ENCODE measurements at regions not wholly inside any gene's neighbourhood (a gene's known extent, or its start where the extent isn't known, plus 50 kb on each side); places are given as distances from the start of the nearest gene placed in this dataset.

- Histone ChIP-seq H3K36me3 (no peaks in the 10 kb centered on the region), H3K27me3 (no peaks in the 10 kb centered on the region), H3K27ac (replicated peaks in 1 of 4) (peak overlapping the region in 2 of 4 donors; percentile 32 to 40), H3K9me3 (no peaks in the 10 kb centered on the region), H3K4me3 (no peak overlapping the region), H3K4me1 (peaks cover 14 to 73% (median 52%) of the 10 kb centered on the region in 4 donors)
- intact Hi-C loops (cut with DNase I), result no loop called here
- no peak for TF ChIP-seq POLR2AphosphoS5 (IDR thresholded peaks at IDR 0.05)
- TF ChIP-seq EP300 (IDR thresholded peaks at IDR 0.05), result no peak
- no peak for TF ChIP-seq CTCF (IDR thresholded peaks at IDR 0.05)
- TF ChIP-seq POLR2A (IDR thresholded peaks at IDR 0.05; ENCODE audit: low read depth), result no peak
- DNase-seq (ENCODE audit: extremely low spot score), result no peak
- WGBS, result 56% methylated on average over 6 of the region's 6 CpGs
Measured at GRCh38 chr4:30839583-30840520, 119.7 kb downstream of the PCDH7 start.

DNA sequence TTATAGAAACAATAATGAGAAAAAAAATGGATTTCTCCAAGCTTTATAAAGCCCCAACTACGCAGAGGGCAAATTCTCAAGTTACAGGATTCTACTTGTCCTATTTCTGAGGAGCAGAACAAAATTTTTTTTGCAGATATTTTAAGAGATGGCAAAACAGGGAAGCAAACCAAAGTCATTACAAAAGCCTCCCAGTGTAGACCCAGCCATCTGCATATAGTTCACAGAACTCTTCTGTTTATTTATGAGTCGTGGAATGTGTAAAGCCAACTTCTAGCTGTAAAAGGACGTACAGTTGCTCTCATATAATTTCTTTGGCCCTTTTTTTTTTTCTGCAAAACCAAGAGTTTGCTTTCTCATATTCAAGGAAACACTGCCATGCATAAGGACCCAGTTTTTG lies 120.4 kb downstream of the PCDH7 start:
- Histone ChIP-seq H3K4me3 (no peak overlapping the region), H3K36me3 (no peaks in the 10 kb centered on the region), H3K9me3 (no peaks in the 10 kb centered on the region), H3K27me3 (no peaks in the 10 kb centered on the region), H3K27ac (replicated peaks in 1 of 4) (peak overlapping the region in 2 of 4 donors; percentile 32 to 40), H3K4me1 (peaks cover 8 to 66% (median 46%) of the 10 kb centered on the region in 4 donors)
- TF ChIP-seq POLR2A (IDR thresholded peaks at IDR 0.05; ENCODE audit: low read depth) (no peak), POLR2AphosphoS5 (IDR thresholded peaks at IDR 0.05) (no peak), CTCF (IDR thresholded peaks at IDR 0.05) (no peak), EP300 (IDR thresholded peaks at IDR 0.05) (no peak)
- WGBS, result 50% methylated on average over 3 of the region's 3 CpGs
- intact Hi-C loops (cut with DNase I), result no loop called here
- DNase-seq (ENCODE audit: extremely low spot score), result no peak

GRCh38 chr4:30842142-30842541 lies 122.0 kb downstream of the PCDH7 start:
- Histone ChIP-seq H3K9me3 (no peaks in the 10 kb centered on the region), H3K4me1 (peaks cover 0 to 57% (median 33%) of the 10 kb centered on the region in 4 donors), H3K4me3 (no peak overlapping the region), H3K27me3 (no peaks in the 10 kb centered on the region), H3K36me3 (no peaks in the 10 kb centered on the region), H3K27ac (replicated peaks in 1 of 4) (no peak overlapping the region)
- no peak for DNase-seq (ENCODE audit: extremely low spot score)
- TF ChIP-seq POLR2A (IDR thresholded peaks at IDR 0.05; ENCODE audit: low read depth), result no peak
- no peak for TF ChIP-seq CTCF (IDR thresholded peaks at IDR 0.05)
- no peak for TF ChIP-seq POLR2AphosphoS5 (IDR thresholded peaks at IDR 0.05)
- no peak for TF ChIP-seq EP300 (IDR thresholded peaks at IDR 0.05)
- WGBS, result 100% methylated on average over 1 of the region's 1 CpG
- intact Hi-C loops (cut with DNase I), result no loop called here

GRCh38 chr4:30842689-30843088 lies 122.5 kb downstream of the PCDH7 start:
- 92% methylated on average over 6 of the region's 6 CpGs for WGBS
- no peak for DNase-seq (ENCODE audit: extremely low spot score)
- no peak overlapping the region for H3K27ac ChIP-seq (replicated peaks in 1 of 4)
- intact Hi-C loops (cut with DNase I), result no loop called here
- H3K9me3 ChIP-seq, result no peaks in the 10 kb centered on the region
- H3K36me3 ChIP-seq, result no peaks in the 10 kb centered on the region
- TF ChIP-seq CTCF (IDR thresholded peaks at IDR 0.05), result no peak
- TF ChIP-seq EP300 (IDR thresholded peaks at IDR 0.05), result no peak
- no peak for TF ChIP-seq POLR2A (IDR thresholded peaks at IDR 0.05; ENCODE audit: low read depth)
- TF ChIP-seq POLR2AphosphoS5 (IDR thresholded peaks at IDR 0.05), result no peak
- peaks cover 0 to 60% (median 33%) of the 10 kb centered on the region in 4 donors for H3K4me1 ChIP-seq
- no peaks in the 10 kb centered on the region for H3K27me3 ChIP-seq
- no peak overlapping the region for H3K4me3 ChIP-seq
